OCI-LY1 (cell line): ENCODE measurements at regions not wholly inside any gene's neighbourhood (a gene's known extent, or its start where the extent isn't known, plus 50 kb on each side); places are given as distances from the start of the nearest gene placed in this dataset.
"Not testable (repeated sequence)": the region's sequence is repeated elsewhere in the genome, so short reads cannot be mapped to it uniquely, and the experiment has no call there.

Experiments used
- H2AFZ ChIP-seq: fragments of 200-600 bp; sonication (generic), shearing (Covaris generic); 2 replicates; pipeline ENCODE4 v1.6.0; 2014; ENCODE audit warnings: antibody characterized with exemption, mild to moderate bottlenecking, low read length
- H3F3A ChIP-seq: fragments of 200-600 bp; sonication (generic), shearing (Covaris generic); 2 replicates; pipeline ENCODE4 v1.6.0; 2014; ENCODE audit warnings: mild to moderate bottlenecking, antibody characterized with exemption, low read length, moderate library complexity; ENCODE audit not compliant: insufficient read depth
- H3K27ac ChIP-seq: fragments of 200-600 bp; sonication (generic); 2 replicates; pipeline ENCODE4 v1.5.1; 2014; ENCODE audit warnings: low read length, mixed run types, mild to moderate bottlenecking, low read depth; ENCODE audit not compliant: poor library complexity, severe bottlenecking
- H3K27me3 ChIP-seq: fragments of 200-600 bp; sonication (generic); 2 replicates; pipeline ENCODE4 v1.6.0; 2014; ENCODE audit warnings: antibody characterized with exemption, mild to moderate bottlenecking, low read length, moderate library complexity; ENCODE audit not compliant: insufficient read depth
- H3K36me3 ChIP-seq: fragments of 200-600 bp; sonication (generic); 2 replicates; pipeline ENCODE4 v1.6.1; 2014; ENCODE audit warnings: mild to moderate bottlenecking, antibody characterized with exemption, low read length, moderate library complexity, mixed read lengths; ENCODE audit not compliant: insufficient read depth
- H3K4me1 ChIP-seq: fragments of 200-600 bp; sonication (generic); 2 replicates; pipeline ENCODE4 v1.5.1; 2014; ENCODE audit warnings: mild to moderate bottlenecking, low read length, moderate library complexity; ENCODE audit not compliant: insufficient read depth, severe bottlenecking
- H3K4me2 ChIP-seq: fragments of 200-600 bp; sonication (generic), shearing (Covaris generic); 2 replicates; pipeline ENCODE4 v1.6.1; 2014; ENCODE audit warnings: low read length
- H3K4me3 ChIP-seq: fragments of 200-600 bp; sonication (generic); 2 replicates; pipeline ENCODE4 v1.5.1; 2014; ENCODE audit warnings: low read length, low read depth, mild to moderate bottlenecking, mixed read lengths; ENCODE audit not compliant: poor library complexity, severe bottlenecking
- H3K79me2 ChIP-seq: fragments of 200-600 bp; shearing (Covaris generic); 2 replicates; pipeline ENCODE4 v1.6.1; 2016; ENCODE audit warnings: mixed run types, low read length, mixed read lengths; ENCODE audit not compliant: insufficient read depth
- H3K9ac ChIP-seq: fragments of 200-600 bp; sonication (generic), shearing (Covaris generic); 2 replicates; pipeline ENCODE4 v1.6.1; 2014; ENCODE audit warnings: mild to moderate bottlenecking, low read length, mixed read lengths
- H3K9me2 ChIP-seq: fragments of 200-600 bp; sonication (generic), shearing (Covaris generic); 2 replicates; pipeline ENCODE4 v1.6.1; 2014; ENCODE audit warnings: low read depth, mild to moderate bottlenecking, low read length, mixed read lengths
- H3K9me3 ChIP-seq: fragments of 200-600 bp; shearing (Covaris generic); 2 replicates; pipeline ENCODE4 v1.6.1; 2014; ENCODE audit warnings: low read length, mixed read lengths
- H4K20me1 ChIP-seq: fragments of 200-600 bp; sonication (generic), shearing (Covaris generic); 2 replicates; pipeline ENCODE4 v1.6.0; 2016; ENCODE audit warnings: mild to moderate bottlenecking, low read length; ENCODE audit not compliant: insufficient read depth
- CTCF ChIP-seq: fragments of 200-600 bp; sonication (generic), shearing (Covaris generic); IDR thresholded peaks from 2 replicates; pipeline ENCODE4 v1.5.1; 2017; ENCODE audit warnings: mild to moderate bottlenecking, antibody characterized with exemption, low read length, moderate library complexity, mixed read lengths
- EZH2 ChIP-seq: fragments of 200-600 bp; sonication (generic), shearing (Covaris generic); IDR thresholded peaks from 2 replicates; pipeline ENCODE4 v1.8.0; 2017; ENCODE audit warnings: borderline replicate concordance, mixed run types, mild to moderate bottlenecking, antibody characterized with exemption, low read length, moderate library complexity, mixed read lengths

GRCh38 chr2:7098816-7099215 is 181.6 kb downstream of the RNF144A start:
- no peak overlapping the region for H3K27ac ChIP-seq
- H3F3A ChIP-seq, result no peaks in the 10 kb centered on the region
- peaks cover 6% of the 10 kb centered on the region for H3K4me1 ChIP-seq
- H3K4me2 ChIP-seq, result no peak overlapping the region
- H3K79me2 ChIP-seq, result no peaks in the 10 kb centered on the region
- TF ChIP-seq EZH2, result no peak
- no peaks in the 10 kb centered on the region for H3K27me3 ChIP-seq
- no peaks in the 10 kb centered on the region for H3K36me3 ChIP-seq
- no peaks in the 10 kb centered on the region for H3K9me2 ChIP-seq
- no peaks in the 10 kb centered on the region for H3K9me3 ChIP-seq
- no peak overlapping the region for H2AFZ ChIP-seq
- H3K4me3 ChIP-seq, result no peak overlapping the region
- no peaks in the 10 kb centered on the region for H4K20me1 ChIP-seq
- no peak overlapping the region for H3K9ac ChIP-seq

- not testable (repeated sequence) for H3K9ac ChIP-seq, H3K9me3 ChIP-seq, H4K20me1 ChIP-seq, H3K4me2 ChIP-seq, H3K27me3 ChIP-seq, H3K36me3 ChIP-seq, H3F3A ChIP-seq, H3K79me2 ChIP-seq, H3K27ac ChIP-seq, H3K4me1 ChIP-seq, H3K9me2 ChIP-seq, H3K4me3 ChIP-seq, H2AFZ ChIP-seq
Measured at GRCh38 chr2:7099687-7100086, 182.5 kb downstream of the RNF144A start.

- Histone ChIP-seq H3K36me3 (no peaks in the 10 kb centered on the region), H3F3A (no peaks in the 10 kb centered on the region), H3K27me3 (no peaks in the 10 kb centered on the region), H3K4me2 (no peak overlapping the region), H4K20me1 (no peaks in the 10 kb centered on the region), H3K4me1 (peaks cover under 1% of the 10 kb centered on the region), H3K27ac (no peak overlapping the region), H3K4me3 (no peak overlapping the region), H3K9me3 (no peaks in the 10 kb centered on the region), H3K79me2 (no peaks in the 10 kb centered on the region), H2AFZ (no peak overlapping the region), H3K9me2 (no peaks in the 10 kb centered on the region), H3K9ac (no peak overlapping the region)
- TF ChIP-seq CTCF (no peak), EZH2 (no peak)
Measured at GRCh38 chr2:7102826-7103225, 185.6 kb downstream of the RNF144A start.

- Histone ChIP-seq H3K27me3 (no peaks in the 10 kb centered on the region), H3F3A (no peaks in the 10 kb centered on the region), H3K27ac (no peak overlapping the region), H3K4me3 (no peak overlapping the region), H3K9ac (no peak overlapping the region), H4K20me1 (no peaks in the 10 kb centered on the region), H3K9me3 (no peaks in the 10 kb centered on the region), H3K4me1 (no peaks in the 10 kb centered on the region), H3K36me3 (no peaks in the 10 kb centered on the region), H3K79me2 (no peaks in the 10 kb centered on the region), H3K9me2 (no peaks in the 10 kb centered on the region), H3K4me2 (no peak overlapping the region), H2AFZ (no peak overlapping the region)
- TF ChIP-seq EZH2 (no peak), CTCF (no peak)
Measured at GRCh38 chr2:7108792-7109532, 191.8 kb downstream of the RNF144A start.
